Renal cortical epithelial cell (primary cell): ENCODE measurements at regions not wholly inside any gene's neighbourhood (a gene's known extent, or its start where the extent isn't known, plus 50 kb on each side); places are given as distances from the start of the nearest gene placed in this dataset.
A peak's percentile ranks its signal among the peaks of the same experiment; 100 is the strongest.

Experiments
- DNase-seq: peaks from one replicate; pipeline ENCODE4 v3.0.0-alpha.2; 2011; ENCODE audit warnings: low read depth

- no peak for DNase-seq
These were observed 241.3 kb upstream of the UBE2E3 start for GRCh38 chr2:180739070-180739469.

DNA sequence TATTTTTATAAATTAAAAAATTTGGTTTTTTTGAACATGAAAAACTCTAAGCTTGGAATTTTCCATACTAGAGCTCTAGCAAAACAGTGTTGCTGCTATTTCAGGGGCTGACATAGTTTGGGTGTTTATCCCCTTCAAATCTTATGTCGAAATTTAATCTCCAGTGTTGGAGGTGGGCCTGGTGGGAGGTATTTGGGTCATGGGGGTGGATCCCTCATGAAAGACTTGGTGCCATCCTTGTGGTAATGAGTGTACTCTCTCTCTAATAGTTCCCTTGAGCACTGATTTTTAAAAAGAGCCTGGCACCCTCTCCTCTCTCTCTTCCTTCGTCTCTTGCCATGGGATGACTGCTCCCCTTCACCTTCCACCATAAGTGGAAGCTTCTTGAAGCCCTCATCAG, 244.6 kb upstream of the UBE2E3 start:
- DNase-seq: no peak

- peak; percentile 73 for DNase-seq
These were observed 246.0 kb upstream of the UBE2E3 start for GRCh38 chr2:180734382-180734781.

DNA sequence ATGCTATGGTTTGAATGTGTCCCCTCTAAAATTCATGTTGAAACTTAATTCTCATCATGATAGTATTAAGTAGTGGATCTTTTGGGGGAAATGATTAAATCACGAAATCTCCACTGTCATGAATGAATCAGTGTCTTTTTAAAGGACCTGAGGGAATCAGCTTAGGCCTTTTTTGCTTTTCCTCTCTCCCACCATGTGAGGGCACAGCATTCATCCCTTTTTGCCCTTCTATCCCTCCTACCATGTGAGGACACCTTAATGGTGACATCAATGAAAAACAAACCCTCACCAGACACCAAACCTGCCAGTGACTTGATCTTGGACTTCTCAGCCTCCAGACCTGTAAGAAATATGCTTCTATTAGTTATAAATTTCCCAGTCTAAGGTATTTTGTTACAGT, 247.1 kb upstream of the UBE2E3 start:
- no peak for DNase-seq

- no peak for DNase-seq
These were observed 248.1 kb upstream of the UBE2E3 start for GRCh38 chr2:180732337-180732736.

GRCh38 chr2:180730976-180731375, 249.4 kb upstream of the UBE2E3 start:
- peak; percentile 68 for DNase-seq

- DNase-seq: peak; percentile 96
These were observed 251.4 kb upstream of the UBE2E3 start for GRCh38 chr2:180728928-180729559.

GRCh38 chr2:180723712-180724111, 256.7 kb upstream of the UBE2E3 start:
- DNase-seq: no peak

GRCh38 chr2:180722551-180723239, 257.7 kb upstream of the UBE2E3 start:
- DNase-seq: peak; percentile 72

DNA sequence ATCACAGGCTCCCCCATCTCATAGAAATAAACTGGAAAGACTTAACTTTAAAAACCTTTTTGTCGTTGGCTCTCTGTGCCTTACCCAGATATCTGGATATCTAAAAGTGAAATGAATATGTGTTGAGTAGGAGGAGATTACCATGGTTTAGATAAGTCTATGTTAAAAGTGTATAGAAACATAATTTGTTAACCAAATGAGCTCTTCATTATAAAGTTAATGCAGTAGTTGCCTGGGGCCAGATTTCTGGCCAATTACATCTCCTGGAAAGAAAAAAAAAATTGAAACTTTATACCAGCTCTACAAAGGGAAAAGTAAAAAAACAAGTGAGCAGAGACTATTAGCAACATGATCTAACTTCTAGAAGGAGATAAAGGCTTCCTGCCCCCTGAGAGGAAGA, 259.6 kb upstream of the UBE2E3 start:
- DNase-seq: no peak

DNA sequence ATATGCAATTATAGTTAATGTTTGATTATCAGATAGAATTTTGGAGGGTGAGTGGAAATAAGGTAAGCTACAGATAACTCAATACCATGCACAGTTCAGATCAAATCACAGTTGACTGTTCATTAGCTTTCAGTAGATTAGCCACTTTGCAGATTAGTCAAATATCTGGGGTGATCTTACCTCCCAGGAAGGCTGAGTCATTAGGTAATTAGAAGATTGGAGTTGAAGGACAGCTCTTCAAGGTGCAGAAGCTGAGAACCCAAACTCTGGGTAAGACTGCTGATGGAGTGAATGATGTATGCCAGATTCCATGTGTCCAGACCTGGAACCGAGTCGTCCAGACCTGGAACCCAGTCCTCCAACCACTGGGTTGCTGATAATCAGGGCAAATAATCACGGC, 262.8 kb upstream of the UBE2E3 start:
- DNase-seq: no peak

DNA sequence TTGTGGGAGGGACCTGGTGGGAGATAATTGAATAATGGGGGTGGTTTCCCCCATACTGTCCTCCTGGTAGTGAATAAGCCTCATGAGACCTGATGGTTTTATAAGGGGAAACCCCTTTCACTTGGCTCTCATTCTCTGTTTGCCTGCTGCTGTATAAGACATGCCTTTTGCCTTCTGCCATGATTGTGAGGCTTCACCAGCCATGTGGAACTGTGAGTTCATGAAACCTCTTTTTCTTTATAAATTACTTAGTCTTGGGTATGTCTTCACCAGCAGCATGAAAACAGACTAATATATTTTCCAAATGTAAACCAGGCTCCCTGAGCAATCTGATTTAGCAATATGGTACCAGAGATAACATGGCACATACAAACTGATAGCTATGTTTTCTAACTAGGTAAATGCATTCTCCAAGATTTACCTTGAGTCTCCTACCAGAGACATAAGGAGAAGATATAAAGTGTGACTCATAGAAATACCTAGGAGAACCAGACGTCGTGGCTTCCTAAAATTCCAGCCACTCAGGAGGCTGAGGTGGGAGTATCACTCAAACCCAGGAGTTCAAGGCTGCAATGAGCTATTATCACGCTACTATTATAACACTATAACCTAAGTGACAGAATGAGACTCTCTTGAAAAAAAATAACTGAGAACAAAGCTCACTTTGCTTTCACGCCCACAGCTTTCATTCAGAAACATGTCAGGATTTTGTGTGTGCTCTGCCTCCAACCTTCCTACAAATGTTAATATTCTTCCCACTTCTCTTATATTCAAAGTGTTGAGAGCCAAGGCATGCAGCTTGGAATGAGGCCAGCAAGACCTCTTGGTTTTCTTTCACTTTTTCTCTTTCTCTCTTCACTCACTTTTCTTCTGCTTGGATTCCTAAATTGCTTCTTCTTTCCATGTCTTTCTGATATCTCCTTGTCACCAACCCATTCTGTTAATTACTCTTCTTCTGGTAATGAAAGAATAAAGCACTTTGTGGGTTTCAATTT, 263.9 kb upstream of the UBE2E3 start:
- DNase-seq: peak; percentile 41

DNA sequence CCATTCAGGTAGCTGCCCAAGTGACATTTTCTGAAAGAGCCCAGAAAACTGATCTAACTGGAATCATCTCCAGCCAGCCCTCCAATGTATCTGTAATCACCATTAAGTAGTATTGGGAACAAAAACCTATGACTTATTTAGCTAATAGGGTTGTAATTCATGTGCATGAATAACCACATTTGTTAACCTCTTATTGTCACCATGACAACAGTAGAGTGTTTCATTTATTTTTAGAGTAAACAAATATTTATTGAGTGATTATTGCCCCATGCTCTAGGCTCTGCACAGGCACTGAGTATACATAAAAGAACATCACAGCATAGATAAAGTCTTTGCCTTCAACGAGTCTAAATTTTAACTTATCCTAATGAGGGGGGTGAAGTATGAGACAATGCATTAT, 265.4 kb upstream of the UBE2E3 start:
- DNase-seq: no peak

GRCh38 chr2:180709392-180710145, 270.8 kb upstream of the UBE2E3 start:
- no peak for DNase-seq

DNA sequence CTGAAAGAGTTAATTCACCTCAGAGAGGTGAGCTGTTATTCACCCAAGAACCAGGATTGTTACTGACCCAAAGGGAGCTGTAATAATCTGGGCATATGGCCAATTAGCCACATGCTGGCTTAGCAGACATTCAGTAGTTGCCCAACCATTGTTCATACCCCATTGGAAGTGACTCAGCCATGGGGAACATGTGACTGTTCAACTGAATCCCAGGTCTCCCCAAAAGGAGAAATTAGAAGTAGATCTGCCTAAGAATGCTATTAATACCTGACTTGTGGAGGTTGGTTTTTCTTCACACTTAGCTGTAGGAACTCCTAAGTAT, 272.6 kb upstream of the UBE2E3 start:
- DNase-seq: peak; percentile 100

DNA sequence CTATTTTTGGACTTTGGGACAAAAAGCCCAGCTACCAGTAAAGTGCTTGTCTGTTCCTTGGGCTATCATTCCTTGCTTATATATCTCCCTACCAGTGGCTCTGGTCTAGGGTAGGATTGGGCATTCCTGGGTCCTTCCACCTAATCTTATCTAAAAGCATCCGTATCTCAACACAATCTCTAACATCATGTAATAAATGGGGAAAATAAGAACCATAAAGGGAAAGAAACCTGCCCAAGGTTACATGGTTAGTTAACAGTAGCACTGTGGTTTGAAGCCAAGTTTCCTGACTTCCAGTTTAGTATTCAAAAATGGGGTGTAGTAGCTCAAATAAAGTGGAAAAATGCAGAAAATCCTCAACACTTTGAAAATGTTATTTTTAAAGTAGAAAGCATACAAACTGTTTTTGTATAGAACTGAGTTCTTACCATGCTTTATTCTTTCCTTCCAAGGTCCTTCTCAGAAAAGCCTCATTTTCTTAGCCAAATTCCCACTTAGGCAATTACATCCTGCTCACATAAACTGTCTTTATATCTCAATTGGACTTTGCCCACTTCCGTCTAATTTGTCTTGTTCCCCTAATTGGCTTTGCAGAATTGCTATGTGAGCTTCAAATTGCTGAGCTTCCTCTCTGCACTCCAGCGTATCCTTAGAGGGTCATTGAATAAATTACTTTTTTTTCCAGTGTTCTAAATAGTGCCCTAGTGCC, 273.1 kb upstream of the UBE2E3 start:
- no peak for DNase-seq

DNA sequence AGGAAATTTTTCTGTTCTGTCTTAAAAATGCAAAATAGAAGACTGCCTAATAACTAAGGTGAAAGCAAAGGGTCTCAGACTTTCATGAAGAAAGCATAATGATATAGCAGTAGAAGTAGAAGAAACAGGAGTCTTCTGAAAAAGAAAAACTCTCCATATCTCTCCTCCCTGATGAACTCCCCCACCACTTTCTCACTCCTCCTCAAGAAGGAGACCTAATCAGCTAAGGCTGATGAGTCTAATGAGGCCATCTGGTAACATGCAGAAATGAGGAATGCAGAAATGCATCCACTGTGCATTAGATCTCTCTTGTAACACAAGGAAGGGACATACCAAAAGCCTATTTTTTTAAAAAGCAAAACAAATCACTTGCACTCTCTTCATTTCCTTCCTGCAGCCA, 273.7 kb upstream of the UBE2E3 start:
- no peak for DNase-seq

DNA sequence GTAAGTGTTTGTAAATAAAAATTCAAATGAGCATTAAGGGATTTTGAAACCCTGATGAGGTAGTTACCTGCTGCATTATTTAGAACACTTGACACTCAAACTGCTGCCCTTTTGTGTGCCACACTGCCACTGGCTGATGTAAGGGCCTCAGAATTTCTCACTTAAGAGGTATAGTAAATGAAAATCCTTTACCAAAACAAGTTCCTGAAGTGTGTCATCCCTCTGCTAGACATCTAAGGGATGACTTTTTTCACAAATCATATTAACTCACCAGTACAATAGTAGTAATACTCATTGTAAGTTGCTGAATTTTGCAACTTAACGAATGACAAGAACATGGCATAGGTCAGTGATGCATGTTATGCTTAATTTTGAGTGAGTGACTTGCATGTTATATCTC, 274.9 kb upstream of the UBE2E3 start:
- DNase-seq: no peak

DNA sequence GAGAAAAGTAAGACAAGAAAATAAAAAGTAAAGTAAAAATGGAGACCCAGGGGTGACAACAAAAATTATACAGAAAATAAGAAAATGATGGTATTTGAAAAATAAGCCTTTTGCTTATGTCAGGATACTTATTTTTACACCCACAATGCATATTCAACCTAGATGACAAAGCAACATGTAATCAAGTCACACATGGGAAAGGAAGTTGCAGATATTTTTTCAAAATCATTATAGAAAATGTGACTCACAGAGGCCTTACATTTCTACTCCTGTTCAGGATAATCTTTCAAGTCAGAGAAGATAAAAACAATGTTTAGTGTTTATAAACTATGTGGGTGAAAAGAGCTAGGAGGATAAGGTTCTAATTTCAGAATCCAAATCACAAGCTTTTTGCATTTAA, 275.3 kb upstream of the UBE2E3 start:
- DNase-seq: peak; percentile 41

DNA sequence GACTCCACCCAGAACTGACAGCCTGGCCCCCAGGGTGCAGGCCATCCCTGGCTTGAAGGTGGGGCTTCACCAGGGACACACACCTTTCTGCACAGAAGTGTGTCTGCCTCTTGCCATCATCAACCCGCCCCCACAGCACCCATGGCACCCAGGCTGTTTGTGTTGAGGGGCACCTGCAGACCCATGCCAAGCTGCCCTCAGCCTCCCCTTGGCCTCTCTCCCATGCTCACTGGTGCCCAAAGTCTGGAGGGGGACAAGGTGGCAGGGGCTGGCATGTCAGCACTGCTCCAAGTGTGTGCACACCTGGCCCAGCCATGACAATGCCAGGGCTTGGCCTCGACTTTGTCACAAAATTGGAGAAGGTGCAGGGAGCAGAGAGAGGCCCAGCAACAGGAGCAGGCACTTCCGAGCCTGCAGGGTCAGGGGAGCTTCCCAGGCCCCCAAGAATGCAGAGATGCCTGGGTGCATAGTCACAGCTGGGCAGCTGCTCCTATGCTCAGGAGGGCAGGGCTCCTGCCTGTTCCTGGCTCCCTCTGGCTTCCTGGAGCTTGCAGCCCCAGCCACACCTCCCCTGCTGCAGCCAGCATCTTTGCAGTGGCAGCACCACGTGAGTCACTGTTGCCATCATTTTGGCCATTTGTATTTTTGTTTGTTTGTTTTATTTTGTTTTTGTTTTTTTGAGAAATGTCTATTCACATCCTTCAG, 280.6 kb upstream of the UBE2E3 start:
- no peak for DNase-seq

DNA sequence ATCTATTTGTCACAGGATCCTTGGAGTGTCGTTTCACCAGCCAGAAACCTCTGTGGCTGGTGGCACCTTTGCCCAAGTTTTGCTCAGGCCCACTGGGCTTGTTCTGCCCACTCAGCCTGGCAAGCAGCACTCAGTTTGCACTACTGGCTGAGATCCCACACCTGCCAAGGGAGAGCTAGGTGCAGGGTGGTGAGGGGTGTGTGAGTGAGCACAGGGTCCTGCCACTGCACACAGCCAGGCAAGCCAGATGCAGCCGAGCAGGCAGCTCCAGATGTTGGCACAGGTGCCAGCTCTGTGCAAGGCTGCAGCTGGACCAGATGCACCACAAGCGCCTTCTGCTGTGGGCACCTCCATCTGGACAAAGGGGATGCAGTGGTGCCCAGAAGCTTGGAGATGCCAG, 281.7 kb upstream of the UBE2E3 start:
- no peak for DNase-seq
